Nephron progenitor cell (in vitro differentiated cells): ENCODE measurements at regions not wholly inside any gene's neighbourhood (a gene's known extent, or its start where the extent isn't known, plus 50 kb on each side); places are given as distances from the start of the nearest gene placed in this dataset.
"Not testable (repeated sequence)": the region's sequence is repeated elsewhere in the genome, so short reads cannot be mapped to it uniquely, and the experiment has no call there.

Source experiments
- DNase-seq: peaks from one replicate; pipeline ENCODE4 v3.0.0; 2021
- H3K27ac Mint-ChIP-seq: 2 replicates; pipeline ENCODE4 v1.8.0; 2021; ENCODE audit warnings: mild to moderate bottlenecking, moderate library complexity, mixed read lengths
- H3K27me3 Mint-ChIP-seq: 2 replicates; pipeline ENCODE4 v1.8.0; 2021; ENCODE audit warnings: mild to moderate bottlenecking, low read depth, mixed read lengths; ENCODE audit not compliant: poor library complexity
- H3K36me3 Mint-ChIP-seq: 2 replicates; pipeline ENCODE4 v1.8.0; 2021; ENCODE audit warnings: low read depth, mixed read lengths
- H3K4me1 Mint-ChIP-seq: 2 replicates; pipeline ENCODE4 v1.8.0; 2021; ENCODE audit warnings: mixed read lengths
- H3K4me3 Mint-ChIP-seq: 2 replicates; pipeline ENCODE4 v1.8.0; 2021; ENCODE audit warnings: mild to moderate bottlenecking, moderate library complexity, mixed read lengths
- H3K9me3 Mint-ChIP-seq: 2 replicates; pipeline ENCODE4 v1.8.0; 2021; ENCODE audit warnings: mild to moderate bottlenecking, moderate library complexity, mixed read lengths
- CTCF ChIP-seq: fragments of 200-600 bp; sonication (generic); IDR thresholded peaks from 2 replicates; pipeline ENCODE4 v1.5.0; 2021; ENCODE audit warnings: antibody characterized with exemption

GRCh38 chr3:732326-732928 is 360.4 kb upstream of the CNTN6 start:
- Mint-ChIP-seq H3K27me3 (no peaks in the 10 kb centered on the region), H3K4me3 (no peak overlapping the region), H3K36me3 (no peaks in the 10 kb centered on the region), H3K4me1 (no peaks in the 10 kb centered on the region), H3K9me3 (no peaks in the 10 kb centered on the region), H3K27ac (no peak overlapping the region)
- TF ChIP-seq CTCF = no peak
- no peak for DNase-seq

GRCh38 chr3:733313-733712 is 359.5 kb upstream of the CNTN6 start:
- Mint-ChIP-seq H3K36me3 (no peaks in the 10 kb centered on the region), H3K4me1 (no peaks in the 10 kb centered on the region), H3K27ac (no peak overlapping the region), H3K4me3 (no peak overlapping the region), H3K9me3 (no peaks in the 10 kb centered on the region), H3K27me3 (no peaks in the 10 kb centered on the region)
- DNase-seq = no peak
- no peak for TF ChIP-seq CTCF

- TF ChIP-seq CTCF = no peak
- peaks cover 21% of the 10 kb centered on the region for H3K9me3 Mint-ChIP-seq
- no peaks in the 10 kb centered on the region for H3K4me1 Mint-ChIP-seq
These were observed 335.1 kb upstream of the CNTN6 start for GRCh38 chr3:757711-758110.

GRCh38 chr3:759106-759505 is 333.7 kb upstream of the CNTN6 start:
- Mint-ChIP-seq H3K4me3 (no peak overlapping the region), H3K9me3 (peaks cover 13% of the 10 kb centered on the region), H3K27me3 (no peaks in the 10 kb centered on the region), H3K36me3 (no peaks in the 10 kb centered on the region), H3K27ac (no peak overlapping the region), H3K4me1 (no peaks in the 10 kb centered on the region)
- TF ChIP-seq CTCF = no peak
- no peak for DNase-seq

More at GRCh38 chr3:757711-758110, 335.1 kb upstream of the CNTN6 start:
- no peak overlapping the region for H3K4me3 Mint-ChIP-seq
- no peaks in the 10 kb centered on the region for H3K27me3 Mint-ChIP-seq
- DNase-seq = no peak
- H3K36me3 Mint-ChIP-seq = no peaks in the 10 kb centered on the region
- H3K27ac Mint-ChIP-seq = no peak overlapping the region

- H3K27me3 Mint-ChIP-seq, H3K9me3 Mint-ChIP-seq, H3K4me1 Mint-ChIP-seq, H3K36me3 Mint-ChIP-seq, H3K27ac Mint-ChIP-seq, DNase-seq, H3K4me3 Mint-ChIP-seq: not testable (repeated sequence)
These were observed 319.4 kb upstream of the CNTN6 start for GRCh38 chr3:773433-773832.

- no peaks in the 10 kb centered on the region for H3K4me1 Mint-ChIP-seq
- H3K27me3 Mint-ChIP-seq = no peaks in the 10 kb centered on the region
- TF ChIP-seq CTCF = no peak
These were observed 317.5 kb upstream of the CNTN6 start for GRCh38 chr3:775178-775880.

More at GRCh38 chr3:775178-775880, 317.5 kb upstream of the CNTN6 start:
- no peak for DNase-seq
- no peaks in the 10 kb centered on the region for H3K9me3 Mint-ChIP-seq
- no peaks in the 10 kb centered on the region for H3K36me3 Mint-ChIP-seq
- H3K4me3 Mint-ChIP-seq = no peak overlapping the region
- H3K27ac Mint-ChIP-seq = no peak overlapping the region
